GM12878 (cell line): ENCODE measurements at regions not wholly inside any gene's neighbourhood (a gene's known extent, or its start where the extent isn't known, plus 50 kb on each side); places are given as distances from the start of the nearest gene placed in this dataset.

Experiments used
- CREB1 ChIP-seq: IDR thresholded peaks from 2 replicates; pipeline ENCODE4 v1.6.1; 2012; ENCODE audit warnings: low read depth, mild to moderate bottlenecking, inconsistent platforms
- FOXK2 ChIP-seq: fragments of 450-650 bp; IDR thresholded peaks from 2 replicates; pipeline ENCODE4 v1.6.1; 2017; ENCODE audit warnings: mild to moderate bottlenecking, moderate library complexity
- MYC ChIP-seq: IDR thresholded peaks from 2 replicates; pipeline ENCODE4 v1.6.1; 2011; ENCODE audit warnings: mild to moderate bottlenecking, low read length, moderate library complexity, inconsistent platforms; ENCODE audit not compliant: insufficient read depth, insufficient replicate concordance, insufficient read length, severe bottlenecking
- POLR2A ChIP-seq: IDR thresholded peaks from 2 replicates; pipeline ENCODE4 v1.6.1; 2011; ENCODE audit warnings: low read depth, mild to moderate bottlenecking, low read length
- RCOR1 ChIP-seq: conservative IDR thresholded peaks from 2 replicates; pipeline ENCODE4 v1.6.1; 2012; ENCODE audit warnings: low read depth, low read length, improper control_type of control experiment
- TAF1 ChIP-seq: IDR thresholded peaks from 2 replicates; pipeline ENCODE4 v1.6.1; 2011; ENCODE audit warnings: mild to moderate bottlenecking, low read depth, low read length, borderline replicate concordance
- TBL1XR1 ChIP-seq: IDR thresholded peaks from 2 replicates; pipeline ENCODE4 v1.6.1; 2012; ENCODE audit warnings: low read depth, low read length, improper control_type of control experiment
- TCF12 ChIP-seq: IDR thresholded peaks from 2 replicates; pipeline ENCODE4 v1.6.1; 2011; ENCODE audit warnings: low read depth, mild to moderate bottlenecking, low read length
- TF ChIP-seq, protein P1 (sequence below): IDR thresholded peaks from 2 replicates; pipeline ENCODE4 v1.6.1; 2012; ENCODE audit warnings: low read depth, low read length, improper control_type of control experiment

DNA sequence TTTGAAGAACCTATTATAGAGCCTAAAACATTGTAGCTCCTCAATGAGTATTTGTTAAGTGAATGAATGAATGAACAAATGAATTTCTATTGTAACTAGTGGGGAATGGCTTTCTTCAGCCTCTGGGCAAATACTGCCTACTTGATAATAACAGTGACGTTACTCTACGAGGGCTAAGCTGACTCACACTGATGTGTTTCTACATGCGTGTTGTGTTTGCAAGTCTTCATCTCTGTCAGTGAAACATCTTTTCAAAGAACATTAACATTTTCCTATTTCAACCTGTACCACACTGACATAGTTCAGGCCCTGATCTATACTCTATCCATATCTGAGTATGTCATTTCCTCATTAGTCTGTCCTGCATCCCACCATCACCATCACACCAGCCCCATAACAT, 319.9 kb upstream of the ACVR2A start:
- no peak for TF ChIP-seq TAF1
- no peak for TF ChIP-seq CREB1
- TF ChIP-seq POLR2A = no peak
- TF ChIP-seq FOXK2 = no peak
- no peak for TF ChIP-seq RCOR1
- no peak for TF ChIP-seq TCF12
- no peak for TF ChIP-seq MYC
- TF ChIP-seq, protein P1, sequence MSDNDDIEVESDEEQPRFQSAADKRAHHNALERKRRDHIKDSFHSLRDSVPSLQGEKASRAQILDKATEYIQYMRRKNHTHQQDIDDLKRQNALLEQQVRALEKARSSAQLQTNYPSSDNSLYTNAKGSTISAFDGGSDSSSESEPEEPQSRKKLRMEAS = no peak
- no peak for TF ChIP-seq TBL1XR1
